H4 (cell line): ENCODE measurements at regions not wholly inside any gene's neighbourhood (a gene's known extent, or its start where the extent isn't known, plus 50 kb on each side); places are given as distances from the start of the nearest gene placed in this dataset.

ENCODE experiments used
- DNase-seq: peaks from one replicate; pipeline ENCODE4 v3.0.0-alpha.2; 2015; ENCODE audit warnings: low spot score

DNA sequence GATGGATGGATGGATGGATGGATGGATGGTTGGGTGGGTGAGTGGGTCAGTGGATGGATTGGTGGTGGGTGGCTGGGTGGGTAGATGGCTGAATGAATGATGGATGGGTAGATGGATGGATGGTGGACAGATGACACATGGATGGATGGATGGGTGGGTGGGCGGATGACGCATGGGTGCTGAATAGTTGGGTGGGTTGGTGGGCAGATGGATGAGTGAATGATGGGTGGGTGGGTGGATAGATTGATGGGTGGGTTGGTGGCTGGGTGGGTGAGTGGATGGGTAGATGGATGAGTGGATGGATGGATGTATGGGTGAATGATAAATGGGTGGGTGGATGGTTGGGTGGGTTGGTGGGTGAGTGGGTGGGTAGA, 69.9 kb upstream of the NKX1-1 start:
- DNase-seq: no peak

- DNase-seq: no peak
Measured at GRCh38 chr4:1475277-1476139, 69.3 kb upstream of the NKX1-1 start.

- no peak for DNase-seq
Measured at GRCh38 chr4:1474126-1475090, 68.2 kb upstream of the NKX1-1 start.

DNA sequence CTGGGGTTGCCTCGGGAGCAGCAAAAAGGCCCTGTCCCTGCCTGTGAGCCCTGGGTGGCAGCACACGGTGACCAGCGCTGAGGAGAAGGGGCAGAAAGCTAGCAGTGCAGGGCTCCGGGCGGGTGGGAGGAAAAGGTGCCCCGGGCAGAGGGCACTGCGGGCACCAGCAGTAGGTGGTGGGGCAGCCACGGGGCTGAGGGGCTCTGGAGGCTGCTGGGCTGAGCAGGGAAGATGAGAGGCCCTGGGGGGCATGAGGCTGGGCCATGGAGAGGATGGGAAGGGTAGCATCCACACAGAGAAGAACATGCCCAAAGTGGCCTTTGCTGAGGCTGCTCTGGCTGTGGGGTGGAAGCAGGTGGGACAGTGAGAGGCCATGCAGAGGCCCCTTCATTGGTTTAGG, 67.5 kb upstream of the NKX1-1 start:
- no peak for DNase-seq

DNA sequence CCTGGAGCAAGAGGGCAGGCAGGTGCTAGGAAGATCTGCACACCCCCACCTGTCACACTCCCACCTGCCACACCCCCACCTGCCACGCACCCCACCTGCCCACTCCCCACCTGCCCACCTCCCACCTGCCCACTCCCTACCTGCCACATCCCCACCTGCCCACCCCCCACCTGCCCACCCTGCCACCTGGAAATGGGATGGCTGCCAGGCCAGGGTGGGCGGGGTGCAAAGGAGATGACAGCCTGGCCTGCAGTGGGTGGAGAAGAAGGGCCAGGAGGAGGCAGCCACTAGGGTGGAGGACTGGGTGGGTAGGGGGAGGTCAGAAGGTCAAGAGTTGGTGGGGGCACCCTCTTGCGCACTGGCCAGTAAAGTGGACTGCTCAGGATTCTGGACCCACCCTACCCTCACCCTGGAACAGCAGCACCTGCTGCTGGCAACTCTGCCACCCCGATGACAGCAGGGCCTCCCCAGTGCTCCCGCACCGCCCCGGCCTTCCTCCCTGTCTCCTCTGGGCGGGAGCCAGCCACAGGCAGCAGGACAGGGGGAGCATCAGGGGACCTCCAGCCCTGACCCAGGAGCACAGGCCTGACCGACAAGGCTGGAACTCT, 66.8 kb upstream of the NKX1-1 start:
- DNase-seq: no peak

DNA sequence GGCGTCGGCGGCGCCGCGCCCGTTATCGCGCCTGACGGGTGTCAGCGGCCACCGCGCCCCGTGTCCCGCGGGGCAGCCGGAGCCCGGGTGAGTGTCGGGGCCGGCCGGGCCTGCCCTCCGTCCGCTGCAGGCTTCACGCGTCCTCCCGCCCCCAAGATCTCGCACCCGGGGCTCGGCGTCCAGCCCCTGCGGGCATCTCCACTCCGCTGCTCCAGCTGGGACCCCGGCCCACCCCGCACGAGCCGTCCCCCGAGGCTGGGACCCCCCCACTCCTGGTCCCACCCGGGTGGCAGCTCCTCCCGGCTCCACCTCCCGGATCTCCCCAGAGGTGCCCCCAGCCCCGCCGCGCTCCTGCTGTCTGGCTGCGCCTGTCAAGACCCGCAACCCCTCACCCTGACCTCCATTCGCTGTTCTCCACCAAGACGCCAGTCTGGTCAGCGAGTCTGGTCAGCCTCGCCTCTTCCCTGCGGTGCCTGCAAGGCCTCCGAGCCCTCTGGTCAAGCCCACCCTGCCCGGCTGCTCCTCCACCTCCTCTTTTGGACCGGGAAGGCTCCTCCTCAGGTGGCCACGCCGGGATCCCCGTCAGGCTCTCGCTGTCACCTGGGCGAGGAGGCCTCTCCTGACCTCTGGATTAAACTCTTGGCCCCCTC, 66.0 kb upstream of the NKX1-1 start:
- DNase-seq: no peak

DNA sequence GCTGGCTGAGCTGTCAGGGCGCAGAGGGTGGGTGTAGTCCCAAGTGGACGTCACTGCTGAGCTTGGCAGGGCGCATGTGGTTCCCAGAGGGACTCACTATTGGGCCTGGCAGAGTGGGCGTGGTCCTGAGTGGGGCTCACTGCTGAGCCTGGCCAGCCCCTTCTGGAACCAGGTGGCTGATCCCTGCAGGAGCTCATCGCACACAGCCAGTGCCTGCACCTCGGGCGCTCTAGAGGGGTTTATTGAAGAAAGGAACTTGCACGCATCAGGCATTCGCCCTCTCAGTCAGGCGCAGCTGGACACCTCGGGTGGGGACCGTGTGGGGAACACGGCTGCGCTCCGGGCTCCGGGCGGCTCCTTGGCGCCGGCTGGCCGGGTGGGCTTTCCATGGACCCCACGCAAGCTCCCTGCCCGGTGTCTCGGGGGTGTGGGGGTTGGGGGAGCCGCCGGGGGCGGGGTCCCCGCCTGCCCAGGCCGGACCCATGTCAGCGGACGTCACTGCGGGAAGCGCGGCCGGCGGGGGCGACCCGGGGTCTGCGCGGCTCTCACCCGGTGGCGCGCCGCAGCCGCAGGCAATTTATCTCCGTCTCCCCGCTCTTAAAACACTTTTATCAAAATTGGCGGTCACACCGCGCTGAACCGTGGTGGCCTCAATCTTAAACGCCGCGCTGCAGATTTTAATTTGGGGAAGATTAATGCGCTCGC, 65.4 kb upstream of the NKX1-1 start:
- no peak for DNase-seq

- no peak for DNase-seq
Measured at GRCh38 chr4:1470816-1471442, 64.7 kb upstream of the NKX1-1 start.

DNA sequence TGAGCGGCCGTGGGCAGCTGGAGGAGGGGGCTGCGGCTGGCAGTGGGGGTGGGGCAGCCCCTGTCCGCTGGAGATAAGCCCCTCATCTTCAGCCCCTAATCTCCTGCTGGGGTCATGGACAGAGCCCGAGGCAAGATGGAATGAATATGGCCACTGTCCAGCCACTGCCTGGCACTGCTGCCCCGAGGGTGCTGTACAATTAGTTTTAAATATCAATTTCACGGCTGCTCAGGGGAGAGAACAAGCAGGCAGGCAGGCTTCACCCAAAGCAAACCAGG, 64.1 kb upstream of the NKX1-1 start:
- no peak for DNase-seq

GRCh38 chr4:1469607-1470392, 63.6 kb upstream of the NKX1-1 start:
- no peak for DNase-seq

- DNase-seq: no peak
Measured at GRCh38 chr4:1469043-1469442, 62.8 kb upstream of the NKX1-1 start.

DNA sequence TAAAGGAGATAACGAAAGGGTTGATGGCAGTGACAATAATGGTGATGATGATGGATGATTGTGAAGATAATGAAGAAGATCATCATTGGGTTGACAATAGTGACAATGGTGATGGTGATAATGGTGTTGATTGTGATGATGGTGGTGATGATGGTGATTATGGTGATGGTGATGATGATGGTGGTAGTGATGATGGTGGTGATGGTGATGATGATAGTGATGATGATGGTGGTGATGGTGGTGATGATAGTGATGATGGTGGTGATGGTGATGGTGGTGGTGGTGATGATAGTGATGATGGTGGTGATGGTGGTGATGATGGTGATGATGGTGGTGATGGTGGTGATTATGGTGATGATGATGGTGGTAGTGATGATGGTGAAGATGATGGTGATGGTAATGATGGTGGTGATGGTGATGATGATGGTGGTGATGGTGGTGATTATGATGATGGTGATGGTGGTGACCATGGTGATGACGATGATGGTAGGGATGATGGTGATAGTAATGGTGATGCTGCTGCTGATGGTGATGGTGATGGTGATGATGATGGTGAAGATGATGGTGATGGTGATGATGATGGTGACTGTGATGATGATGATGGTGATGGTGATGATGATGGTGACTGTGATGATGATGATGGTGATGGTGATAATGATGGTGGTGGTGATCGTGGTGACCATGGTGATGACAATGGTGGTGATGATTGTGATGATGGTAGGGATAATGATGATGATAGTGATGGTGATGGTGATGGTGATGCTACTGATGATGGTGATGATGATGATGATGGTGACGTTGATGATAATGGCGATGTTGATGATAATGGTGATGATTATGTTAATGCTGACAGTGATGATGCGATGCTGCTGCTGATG, 61.6 kb upstream of the NKX1-1 start:
- DNase-seq: no peak

GRCh38 chr4:1466863-1467165, 60.6 kb upstream of the NKX1-1 start:
- no peak for DNase-seq

GRCh38 chr4:1466034-1466862, 60.0 kb upstream of the NKX1-1 start:
- DNase-seq: no peak

- no peak for DNase-seq
Measured at GRCh38 chr4:1465173-1466033, 59.2 kb upstream of the NKX1-1 start.

DNA sequence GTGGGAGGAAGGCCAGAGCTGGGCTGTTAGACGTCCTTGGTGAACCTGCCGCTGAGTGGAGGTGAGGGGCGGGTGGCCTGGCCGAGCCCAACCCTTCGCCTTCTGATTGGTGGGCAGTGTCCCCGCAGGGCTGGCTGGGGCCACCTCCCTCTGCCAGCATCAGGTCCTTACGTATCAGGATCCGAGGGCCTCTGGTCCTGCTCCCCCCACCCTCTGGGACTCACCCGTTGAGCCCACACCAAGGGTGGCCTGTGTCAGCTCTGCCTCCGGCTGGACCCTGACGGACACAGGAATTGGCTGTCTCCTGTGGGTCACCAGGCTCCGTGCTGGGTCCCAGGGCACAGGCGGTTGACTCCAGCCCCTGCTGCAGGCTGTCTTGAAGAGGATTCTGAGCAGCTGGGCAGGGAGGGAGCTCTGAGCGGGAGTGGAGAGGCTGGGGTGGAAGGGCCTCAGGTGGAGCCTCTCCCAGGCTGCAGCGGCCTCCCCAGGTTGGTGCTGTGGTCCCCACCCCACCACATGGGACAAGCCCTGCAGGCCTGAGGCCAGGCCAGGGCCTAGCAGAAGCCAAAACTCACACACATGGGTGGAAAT, 58.4 kb upstream of the NKX1-1 start:
- no peak for DNase-seq

GRCh38 chr4:1463927-1464540, 57.8 kb upstream of the NKX1-1 start:
- DNase-seq: no peak
